Activated CD4-positive, alpha-beta T cell treated with anti-CD3 and anti-CD28 coated beads, Interleukin-2, Interleukin-6, amounts not matched to agents 100 ng/mL and 50 ng/mL, durations not matched to agents 16 hours and 8 hours (primary cell): ENCODE measurements at regions not wholly inside any gene's neighbourhood (a gene's known extent, or its start where the extent isn't known, plus 50 kb on each side); places are given as distances from the start of the nearest gene placed in this dataset.

Experiments
- DNase-seq: peaks from one replicate; pipeline ENCODE4 v3.0.0-alpha.2; 2020

DNA sequence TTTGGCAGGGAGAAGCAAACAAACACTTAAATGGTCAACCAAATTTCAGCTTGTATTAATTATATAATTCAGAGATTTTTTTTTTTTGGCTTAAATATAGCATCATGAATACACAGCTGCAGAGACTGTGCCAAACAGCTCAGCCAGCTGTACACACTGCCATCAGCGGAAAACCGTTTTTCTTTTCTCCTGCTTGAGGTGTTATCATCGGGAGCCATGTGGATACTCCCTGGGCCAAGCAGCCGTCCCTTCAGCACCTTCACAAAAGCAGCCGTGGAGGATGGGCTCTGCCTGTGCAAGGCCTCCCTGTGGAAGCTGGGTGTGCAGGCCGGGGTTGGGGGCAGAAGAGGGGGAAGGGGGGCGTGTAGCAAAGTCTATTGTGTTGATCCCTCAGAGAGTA lies 85.0 kb downstream of the NUF2 start:
- no peak for DNase-seq

DNA sequence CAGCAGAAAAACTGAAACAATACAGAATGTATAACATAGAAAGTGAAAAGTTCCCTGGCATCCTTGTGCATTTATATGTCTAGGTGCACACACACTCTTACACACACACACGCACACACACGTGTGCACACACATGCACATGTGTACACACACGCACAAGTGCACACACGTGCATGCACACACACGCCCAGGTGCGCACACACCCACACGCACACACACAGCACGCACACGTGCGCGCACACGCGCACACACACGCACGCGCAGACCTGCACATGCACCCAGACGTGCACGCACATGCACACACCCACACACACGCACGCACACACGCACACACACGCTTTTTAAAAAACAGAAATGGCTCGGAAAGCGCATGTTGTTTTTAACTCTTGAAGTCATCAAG lies 86.5 kb downstream of the NUF2 start:
- DNase-seq, result no peak

DNA sequence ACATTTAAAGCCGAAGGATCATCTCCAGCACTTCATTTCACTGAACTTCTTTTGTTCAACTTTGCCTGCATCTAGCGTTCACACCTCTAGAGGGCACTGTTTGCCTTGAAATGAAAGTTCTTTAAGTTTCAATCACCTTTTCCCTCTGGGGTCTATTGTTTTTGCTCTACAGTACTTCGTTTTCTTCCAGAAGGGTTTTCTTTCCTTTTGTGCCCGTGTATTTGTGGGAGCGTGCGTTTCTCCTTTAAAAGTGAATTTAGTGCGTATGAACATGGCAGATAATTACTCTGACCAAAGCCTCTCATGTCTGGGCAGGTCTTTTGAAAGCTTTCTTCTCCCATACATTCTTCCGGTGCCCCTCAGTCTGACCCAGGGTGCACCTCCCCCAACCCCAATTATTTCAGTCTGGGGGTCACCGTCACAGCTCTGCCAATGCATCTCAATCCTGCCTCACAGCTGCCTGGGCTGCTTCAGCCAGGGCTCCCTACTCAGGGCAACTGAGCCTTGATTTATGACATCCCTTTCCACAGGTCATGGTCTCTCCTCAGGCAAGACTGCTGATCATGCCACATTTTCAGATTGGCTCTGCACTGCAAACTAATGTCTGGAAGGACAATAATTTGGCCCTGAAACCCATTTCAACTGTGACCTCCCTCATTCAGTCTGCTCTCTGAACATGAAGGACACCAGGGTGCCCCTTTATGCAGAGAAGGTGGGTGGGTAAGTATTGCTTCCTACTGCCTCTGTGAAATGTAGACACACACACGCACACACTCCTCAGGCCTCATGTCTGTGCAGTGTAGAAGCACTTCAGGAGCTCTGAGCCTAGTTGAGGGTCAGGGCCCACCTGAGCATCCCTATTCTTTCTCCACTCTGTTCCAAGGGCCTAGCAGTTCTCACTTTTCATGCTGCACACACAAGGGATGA lies 88.6 kb downstream of the NUF2 start:
- peak; percentile 51 for DNase-seq

DNA sequence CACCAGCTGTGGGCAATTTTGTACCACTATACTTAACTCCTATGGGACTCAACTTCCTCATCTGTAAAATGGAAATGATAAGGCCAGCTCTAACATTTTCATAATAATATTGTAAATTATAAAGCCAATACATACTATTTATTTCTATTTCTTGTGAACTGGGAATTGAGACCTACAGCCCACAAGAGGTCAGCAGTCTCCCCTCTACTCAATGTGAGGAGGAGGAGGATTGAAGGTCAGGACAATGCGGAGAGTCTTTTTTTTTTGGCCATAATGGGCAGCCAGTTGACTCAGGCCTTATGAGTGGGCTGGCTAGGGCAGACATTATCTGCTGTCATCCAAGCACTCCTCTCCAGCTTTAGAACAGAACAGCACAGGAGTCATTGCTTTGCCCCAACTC lies 90.5 kb downstream of the NUF2 start:
- DNase-seq, result no peak

DNA sequence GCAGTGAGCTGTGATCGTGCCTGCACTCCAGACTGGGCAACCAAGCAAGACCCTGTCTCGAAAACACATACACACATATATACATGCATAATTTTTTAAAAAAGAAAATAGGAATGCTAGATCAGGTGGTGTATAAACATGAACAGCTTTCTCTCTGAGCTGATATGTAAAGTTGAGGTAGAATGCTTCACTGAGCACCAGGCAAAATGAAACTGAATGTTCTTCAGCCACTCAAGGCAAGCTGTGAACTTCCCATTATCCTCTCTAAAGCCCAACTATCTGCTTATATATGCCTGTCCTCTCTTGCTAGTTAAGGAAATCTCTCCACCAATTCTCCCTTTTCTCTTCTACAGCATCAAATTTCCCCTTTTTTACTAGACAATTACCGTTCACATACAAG lies 93.0 kb downstream of the NUF2 start:
- DNase-seq, result no peak

DNA sequence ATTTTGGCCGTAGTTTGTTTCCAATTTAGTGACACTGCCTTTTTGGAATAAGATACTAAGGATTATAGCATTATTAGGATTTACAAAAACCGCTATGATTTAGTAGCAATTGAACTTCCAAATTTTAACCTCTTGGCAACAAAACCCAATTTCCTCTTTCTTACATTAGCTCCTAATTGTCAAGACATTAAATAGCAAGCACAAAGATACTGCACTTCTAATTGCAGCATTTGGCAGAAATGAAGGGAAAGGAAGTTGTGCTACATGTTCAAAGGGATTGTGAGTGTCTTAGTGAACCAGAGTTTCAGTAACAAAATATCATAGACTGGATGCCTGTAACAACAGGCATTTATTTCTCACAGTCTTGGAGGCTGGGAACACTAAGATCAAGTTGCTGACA lies 99.9 kb downstream of the NUF2 start:
- no peak for DNase-seq

DNA sequence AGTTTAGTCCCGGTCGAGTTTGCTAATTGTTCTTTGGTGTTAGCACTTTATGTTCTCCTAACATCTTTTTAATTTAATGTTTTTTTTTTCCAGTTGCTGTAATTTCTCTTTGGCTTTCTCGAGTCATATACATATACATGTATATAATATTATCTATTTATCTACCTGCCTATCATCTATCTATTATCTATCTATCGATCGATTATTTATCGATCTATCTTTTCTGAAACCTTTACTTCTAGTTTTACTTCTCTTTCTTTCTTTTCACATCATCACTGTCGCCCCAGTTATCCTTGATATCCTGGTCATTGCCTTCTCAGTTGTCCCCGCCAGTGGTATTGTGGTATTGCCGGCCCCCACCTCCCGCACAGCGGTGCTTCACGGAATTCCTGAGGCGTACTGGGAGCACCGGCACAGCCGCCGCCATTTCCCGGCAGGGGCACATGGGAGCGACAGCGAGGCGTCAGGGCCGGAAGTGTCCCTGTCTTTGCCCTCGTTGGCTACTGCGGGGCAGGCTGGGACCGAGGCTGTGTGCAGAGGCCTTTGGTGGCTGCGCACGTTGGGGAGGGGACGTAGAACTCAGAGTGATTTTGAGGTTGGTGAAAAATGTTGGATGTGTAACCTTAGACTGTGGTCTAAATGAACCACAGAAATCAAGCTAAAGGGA lies 101.1 kb downstream of the NUF2 start:
- DNase-seq, result no peak

DNA sequence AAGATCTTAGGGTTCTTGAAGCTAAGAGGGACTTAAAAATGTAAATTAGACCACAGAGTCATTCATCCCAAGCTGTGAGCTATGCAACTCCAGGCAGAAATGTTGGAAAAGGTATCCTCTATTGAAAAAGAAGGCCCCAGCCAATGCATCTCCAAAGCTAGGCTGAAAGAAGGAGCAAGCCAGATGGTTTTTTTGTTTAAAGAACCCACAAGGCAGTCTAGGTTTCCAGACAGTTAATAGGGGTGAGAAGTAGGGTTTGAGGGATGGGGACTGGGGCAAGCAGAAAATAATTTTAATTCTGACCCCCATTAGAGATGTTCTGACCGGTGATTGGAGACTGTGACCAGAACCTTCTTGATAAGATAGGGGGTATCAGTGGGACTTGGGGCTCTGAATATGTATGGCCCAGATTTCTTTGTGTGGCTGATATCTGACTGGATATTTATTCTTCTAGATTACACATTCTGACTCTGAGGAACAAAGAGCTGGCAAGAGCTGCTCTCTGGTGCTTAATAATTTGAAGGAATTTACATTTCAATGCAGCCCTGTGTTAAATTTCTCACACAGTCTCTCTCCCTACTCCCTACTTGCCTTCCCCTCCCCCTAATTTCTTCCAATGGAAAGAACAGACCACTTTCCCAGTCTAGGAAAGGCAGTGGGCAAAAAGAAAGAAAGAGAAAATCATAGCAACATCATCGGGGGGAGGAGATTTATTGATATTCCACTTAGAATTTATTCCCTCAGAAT lies 104.9 kb downstream of the NUF2 start:
- DNase-seq, result no peak

DNA sequence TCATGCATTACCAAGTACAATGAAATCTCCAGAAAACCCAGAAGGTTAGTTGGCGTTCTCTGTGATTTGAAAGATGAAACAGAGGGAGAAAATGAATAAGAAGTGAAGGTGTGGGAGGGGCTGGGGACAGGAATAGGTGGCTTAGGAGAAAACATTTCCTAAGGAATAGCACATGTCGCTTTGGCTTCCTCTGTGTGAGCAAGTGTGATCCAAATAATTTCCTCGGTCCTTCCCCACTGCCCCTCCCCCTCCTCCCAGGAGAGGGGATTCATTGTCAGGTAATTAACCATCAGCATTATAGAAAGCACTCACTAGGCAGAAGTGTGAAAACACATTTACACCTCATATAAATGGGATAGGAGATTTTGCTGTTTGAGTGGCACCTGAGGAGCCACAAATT lies 105.5 kb downstream of the NUF2 start:
- no peak for DNase-seq

DNA sequence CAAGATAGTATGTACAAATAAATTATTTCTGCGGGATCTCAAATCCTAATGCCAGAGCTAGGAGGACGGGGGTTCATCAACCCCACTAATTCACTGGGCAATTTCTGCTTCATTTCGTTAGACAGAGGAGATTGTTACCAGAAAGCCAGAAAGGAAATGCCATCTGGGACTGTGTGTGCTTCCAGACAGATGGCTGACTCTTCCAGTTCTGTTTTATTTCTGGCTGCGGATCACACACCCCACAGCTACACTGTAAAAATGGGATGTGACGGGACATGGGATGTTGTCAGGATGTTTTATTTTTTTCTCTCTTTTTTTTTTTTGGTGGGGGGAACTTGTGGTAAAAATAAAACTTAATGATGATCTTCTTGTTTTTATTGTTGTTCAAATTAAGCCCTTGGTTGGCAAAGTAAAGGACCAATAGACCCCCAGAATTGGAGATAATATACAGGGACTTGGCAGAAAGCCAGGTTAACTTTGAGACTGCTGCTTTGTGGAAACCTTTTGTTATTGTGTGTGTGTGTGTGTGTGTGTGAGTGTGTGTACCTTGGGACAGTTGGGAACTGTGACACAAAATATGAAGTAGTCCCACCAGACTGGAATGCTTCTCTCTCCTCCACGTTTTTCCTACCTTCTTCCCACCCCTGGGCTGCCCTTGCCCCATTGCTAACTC lies 114.5 kb downstream of the NUF2 start:
- DNase-seq, result no peak

DNA sequence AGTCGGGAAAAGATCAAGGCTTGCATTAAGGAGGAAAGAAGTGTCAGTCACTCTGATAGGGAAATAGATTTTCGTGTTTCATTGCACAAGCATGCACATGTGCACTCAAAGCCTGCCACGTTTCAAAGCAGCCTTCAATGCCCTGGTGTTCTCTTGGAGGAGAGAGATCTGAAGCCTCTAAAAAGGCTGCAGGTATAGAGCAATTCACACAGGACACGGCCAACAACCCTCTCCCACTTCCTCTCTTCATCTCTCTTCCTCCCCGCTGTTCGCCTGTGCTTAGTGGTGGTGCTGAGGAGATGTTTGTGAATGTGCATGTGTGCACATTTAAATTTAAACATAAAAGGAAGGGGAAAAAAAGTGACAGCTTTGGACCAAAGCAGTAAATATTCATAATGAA lies 117.7 kb downstream of the NUF2 start:
- DNase-seq, result no peak

DNA sequence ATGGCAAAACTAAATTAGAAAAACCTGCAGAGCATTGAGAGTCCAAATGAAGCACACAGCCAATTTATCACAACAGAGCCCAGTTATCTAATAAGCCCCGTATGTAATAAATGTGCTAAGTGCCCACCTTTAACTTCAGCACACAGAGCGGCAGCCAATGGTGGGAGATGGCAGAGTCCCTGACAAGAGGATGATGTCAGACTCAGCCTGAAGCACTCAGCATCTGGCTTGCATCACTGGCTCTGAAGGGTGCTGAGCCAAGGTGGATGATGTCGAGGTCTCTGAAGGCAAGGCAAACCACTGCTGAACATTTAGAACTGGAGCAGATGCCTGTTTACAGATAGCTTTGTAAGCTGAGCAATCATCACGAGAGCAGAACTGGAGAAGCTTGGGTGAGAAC lies 118.3 kb downstream of the NUF2 start:
- DNase-seq, result no peak

DNA sequence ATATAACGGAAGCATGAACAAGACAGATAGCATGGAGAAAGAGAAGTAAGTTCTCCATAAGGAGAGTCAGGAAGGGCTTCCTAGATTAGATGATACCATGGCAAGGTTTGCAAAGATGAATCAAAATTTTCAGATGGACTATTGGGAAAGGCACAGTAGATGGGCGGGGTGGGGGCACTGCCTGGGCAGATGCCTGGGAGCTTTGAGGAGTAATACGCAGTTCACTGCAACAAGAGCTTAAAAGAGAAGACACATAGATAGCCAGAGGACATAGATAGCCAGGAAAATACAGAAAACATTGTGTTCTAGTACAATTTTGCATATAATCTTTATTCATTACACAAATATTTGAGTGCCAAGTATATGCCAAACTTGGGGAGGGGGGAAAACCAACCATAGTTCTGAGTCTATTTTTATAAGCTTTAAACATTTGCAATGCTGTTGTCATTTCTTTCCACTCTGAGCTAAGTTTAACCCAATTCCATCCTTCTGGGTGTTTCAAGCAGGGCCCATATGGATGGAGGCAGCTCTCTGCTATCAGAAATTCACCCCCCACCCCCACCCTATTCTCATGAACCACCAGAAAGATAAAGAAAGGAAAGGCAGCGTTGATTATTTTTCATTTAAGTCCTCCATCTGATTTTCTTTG lies 120.6 kb downstream of the NUF2 start:
- DNase-seq, result no peak

DNA sequence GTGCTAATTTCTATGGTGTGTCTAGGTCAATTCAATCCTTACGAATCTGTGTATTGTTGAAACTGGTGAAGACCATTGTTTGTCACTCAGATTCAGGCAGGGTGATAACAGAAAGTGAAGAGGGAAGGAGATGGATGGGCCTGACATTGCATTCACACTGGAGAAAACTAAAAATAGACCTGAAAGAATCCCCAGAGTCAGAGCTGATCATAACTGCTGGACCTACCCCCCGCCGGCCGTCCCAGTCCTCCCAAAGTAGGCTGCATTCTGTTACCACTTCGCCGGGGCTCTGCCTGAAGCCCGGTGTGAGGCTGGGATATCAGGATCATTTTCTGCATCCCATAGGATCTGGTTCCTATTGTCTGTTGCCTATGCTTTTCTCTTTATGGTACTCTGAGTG lies 121.1 kb downstream of the NUF2 start:
- DNase-seq, result no peak

DNA sequence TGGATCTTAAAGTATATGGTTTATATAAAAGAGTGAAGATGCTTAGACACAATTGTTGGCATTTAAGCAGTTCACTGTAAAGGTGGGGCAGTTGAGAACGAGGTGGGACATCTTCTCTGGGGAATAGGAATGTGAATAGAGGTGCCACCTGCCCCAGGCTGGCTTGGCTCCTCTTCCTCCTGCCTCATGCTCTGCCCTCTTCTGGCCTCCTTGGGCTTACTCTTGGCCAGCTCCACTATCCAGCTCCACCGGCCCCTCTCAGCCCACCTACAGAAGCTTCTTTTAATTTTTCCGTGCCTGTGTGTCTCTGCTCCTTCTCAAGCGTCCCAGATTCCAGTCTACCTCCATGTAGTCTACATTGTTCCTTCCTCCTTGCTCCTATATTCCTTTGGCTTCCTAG lies 122.1 kb downstream of the NUF2 start:
- DNase-seq, result no peak

DNA sequence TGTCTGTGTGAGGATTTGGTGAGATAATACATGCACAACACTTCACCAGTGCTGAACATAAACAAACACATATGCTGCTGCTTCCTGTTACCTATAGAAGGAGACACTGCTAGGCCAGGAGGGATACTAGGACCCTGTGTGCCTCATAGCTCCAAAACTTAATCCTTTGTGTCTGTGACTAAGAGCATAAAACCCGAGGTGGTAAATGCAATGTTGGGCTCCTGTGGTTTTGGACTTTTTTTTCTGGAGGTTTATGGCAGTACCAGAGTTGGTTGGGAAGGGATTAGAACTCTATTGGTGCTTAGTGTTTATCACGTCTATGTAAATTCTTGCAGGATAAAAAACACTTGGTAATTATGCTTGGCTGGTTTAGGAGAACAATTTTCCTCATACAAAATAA lies 122.9 kb downstream of the NUF2 start:
- no peak for DNase-seq

DNA sequence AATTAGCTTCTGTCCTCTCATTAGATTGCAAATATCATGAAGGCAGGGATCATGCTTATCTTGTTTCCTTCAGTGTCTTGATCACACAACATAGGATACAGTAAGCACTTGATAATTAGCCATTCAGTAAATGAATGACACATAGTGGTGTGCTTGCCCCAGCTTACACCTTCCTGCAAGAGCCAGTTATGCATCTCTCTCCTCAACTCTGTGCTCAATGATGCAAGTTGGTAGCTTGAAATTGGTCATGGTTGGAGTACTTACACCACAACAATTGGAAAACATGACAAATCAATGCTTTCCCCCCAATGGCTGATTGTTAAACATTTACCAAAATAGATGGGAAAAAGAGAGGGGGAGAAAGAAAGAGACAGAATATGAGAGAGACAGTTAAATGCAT lies 129.2 kb downstream of the NUF2 start:
- no peak for DNase-seq

DNA sequence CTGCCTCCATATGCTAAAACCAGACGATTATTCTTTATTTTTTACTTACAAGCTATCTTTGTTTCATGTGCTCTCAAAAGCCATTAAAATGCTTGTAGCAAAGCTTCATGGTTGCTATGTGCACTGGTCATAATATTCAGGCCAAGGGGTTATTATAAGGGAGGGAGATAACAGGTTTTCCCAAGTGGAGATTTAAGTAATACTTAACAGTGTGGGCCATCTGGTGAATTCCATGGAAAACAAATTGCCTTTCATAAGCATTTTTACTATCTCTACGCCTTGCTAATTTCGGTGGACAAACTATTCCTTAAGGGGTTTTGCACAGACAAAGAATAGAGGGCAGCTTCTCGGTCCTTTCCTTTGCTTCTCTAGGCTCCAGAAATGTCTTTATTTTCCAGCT lies 137.8 kb downstream of the NUF2 start:
- DNase-seq, result no peak

DNA sequence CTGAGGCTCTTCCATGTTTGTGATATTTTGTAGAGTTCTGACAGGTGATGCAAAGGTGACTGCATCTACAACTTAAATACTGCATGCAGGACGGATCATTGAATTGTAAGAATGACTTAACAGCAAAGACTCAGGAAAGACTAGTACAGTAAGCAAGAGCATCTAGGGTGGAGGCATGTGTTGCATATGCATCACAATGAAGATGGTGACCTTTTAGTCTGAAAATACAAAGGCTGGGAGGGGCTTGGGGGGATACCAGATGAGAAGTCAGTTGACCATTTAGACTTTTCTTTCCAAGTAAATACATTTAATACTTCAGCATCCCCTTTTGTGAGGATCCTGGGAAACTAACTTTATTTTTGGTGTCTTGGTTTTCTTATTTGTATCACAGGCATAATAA lies 145.5 kb downstream of the NUF2 start:
- DNase-seq, result no peak

DNA sequence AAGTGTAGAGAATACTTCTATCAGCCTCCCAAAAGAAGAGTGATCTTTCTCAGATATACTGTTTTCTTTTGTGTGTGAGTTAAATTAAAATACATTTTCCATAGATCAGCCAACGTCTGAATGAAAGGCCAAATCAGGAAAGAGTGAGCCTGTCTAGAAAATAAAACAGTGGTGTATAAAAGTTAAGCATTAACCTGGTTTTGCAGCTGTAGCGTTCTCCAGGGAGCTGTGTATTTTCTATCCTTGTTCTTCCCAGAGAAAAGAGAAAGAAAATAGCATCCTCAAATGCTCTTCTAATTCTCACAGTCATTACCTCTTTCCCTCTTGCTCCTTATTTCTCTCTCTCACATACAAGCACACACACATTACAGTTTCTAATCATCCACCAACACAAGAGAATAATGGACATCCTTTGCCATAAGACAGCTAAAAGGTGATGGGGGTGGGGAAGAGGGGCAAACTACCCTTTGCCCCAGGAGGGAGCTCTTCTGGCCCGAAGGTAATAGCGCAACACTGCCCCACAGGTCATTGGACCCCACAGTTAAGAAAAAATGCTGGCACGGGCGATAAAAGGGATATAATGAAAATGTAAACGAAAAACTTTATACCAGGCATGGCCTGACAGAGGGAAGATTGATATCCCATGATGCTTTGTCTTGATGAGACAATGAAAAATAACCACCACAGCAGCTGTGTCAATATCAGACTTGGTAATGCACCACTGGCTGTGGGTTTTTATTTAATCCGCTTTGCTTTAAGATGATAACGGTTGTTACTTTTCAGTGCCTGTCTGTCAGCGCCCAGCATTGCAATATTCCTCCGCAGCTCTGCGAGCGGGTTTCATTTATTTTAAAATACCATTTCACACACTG lies 150.3 kb downstream of the NUF2 start:
- no peak for DNase-seq

DNA sequence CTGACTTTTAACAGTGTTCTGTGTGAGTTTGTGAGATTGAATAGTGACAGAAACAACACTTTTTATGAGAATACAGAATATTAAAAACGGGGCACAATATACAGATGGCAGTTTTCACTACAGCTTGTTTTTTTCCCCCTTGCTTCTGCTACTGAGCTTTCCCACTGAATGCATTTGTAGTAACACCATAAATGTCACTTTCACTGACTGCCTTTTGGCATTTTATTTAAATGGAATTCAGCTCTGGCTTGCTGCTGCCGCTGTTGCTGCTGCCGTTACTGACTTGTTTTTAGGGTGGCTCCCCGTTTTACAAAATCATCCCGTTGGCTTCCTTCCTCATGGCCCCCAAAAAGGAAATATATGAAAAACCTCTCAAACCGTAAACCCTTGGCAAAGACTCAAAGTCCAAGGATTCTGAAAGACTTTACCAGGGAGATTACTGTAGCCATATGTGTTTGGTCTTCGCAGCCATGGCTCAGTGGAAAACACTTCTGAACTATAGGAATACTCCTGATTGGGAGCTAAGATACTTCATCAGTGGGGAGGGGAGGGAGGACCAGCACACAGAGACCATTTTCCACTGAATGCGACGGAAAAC lies 151.0 kb downstream of the NUF2 start:
- no peak for DNase-seq
